Colonic mucosa (tissue), 4 donors: ENCODE measurements at regions not wholly inside any gene's neighbourhood (a gene's known extent, or its start where the extent isn't known, plus 50 kb on each side); places are given as distances from the start of the nearest gene placed in this dataset.

ENCODE experiments used
- DNase-seq: peaks from one replicate; pipeline ENCODE4 v3.0.0-alpha.2; 2020
- H3K27ac ChIP-seq: fragments of 200-600 bp; one replicate; pipeline ENCODE4 v1.8.0; 2021
- H3K27me3 ChIP-seq: fragments of 200-600 bp; one replicate; pipeline ENCODE4 v1.8.0; 2021
- H3K36me3 ChIP-seq: fragments of 200-600 bp; one replicate; pipeline ENCODE4 v1.8.0; 2021
- H3K4me1 ChIP-seq: fragments of 200-600 bp; one replicate; pipeline ENCODE4 v1.8.0; 2021; ENCODE audit warnings: mild to moderate bottlenecking
- H3K4me3 ChIP-seq: fragments of 200-600 bp; one replicate; pipeline ENCODE4 v1.8.0; 2021
- H3K9ac ChIP-seq, 2 donors: one replicate each; pipeline ENCODE4 v1.7.0; 2013; ENCODE audit warnings: control low read depth in 2 of 2, low read depth in 2 of 2, low read length in 2 of 2
- H3K9me3 ChIP-seq: fragments of 200-600 bp; one replicate; pipeline ENCODE4 v1.8.0; 2021
- intact Hi-C: fragments of 100-400 bp; cut with DNase I; formaldehyde crosslinking; loops from one replicate; pipeline ENCODE4 v1.14.1; 2022
- TF ChIP-seq, protein P1 (sequence below): fragments of 200-600 bp; IDR thresholded peaks from one replicate; pipeline ENCODE4 v1.8.0; 2022; ENCODE audit warnings: antibody characterized with exemption, mild to moderate bottlenecking
- donor health status: healthy.
- donor health status: DM: no; HTN: no; CAD: no.
- donor health status: DM: no; HTN: no; CAD: no.

DNA sequence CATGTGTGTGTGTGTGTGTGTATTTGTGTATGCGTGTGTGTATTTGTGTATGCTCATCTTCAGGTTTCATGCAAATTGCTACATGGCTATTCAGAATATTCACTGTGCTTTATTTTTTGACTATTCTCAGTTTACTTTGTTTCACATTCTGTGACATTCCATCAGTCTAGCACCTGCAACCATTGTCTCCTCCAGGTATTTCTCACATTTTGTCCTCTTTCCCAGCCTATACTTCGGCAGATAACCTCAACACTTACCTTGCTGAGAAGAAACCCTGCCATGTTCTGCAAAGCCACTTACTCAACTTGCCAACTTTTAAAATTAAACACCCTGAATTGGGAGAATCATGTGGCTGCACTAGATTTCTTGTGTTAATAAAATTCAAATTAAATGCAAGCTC, 135.4 kb upstream of the REG3A start:
- H3K4me3 ChIP-seq, result no peak overlapping the region
- H3K9ac ChIP-seq, result no peak overlapping the region
- intact Hi-C loops, result no loop called here
- H3K9me3 ChIP-seq, result no peaks in the 10 kb centered on the region
- no peaks in the 10 kb centered on the region for H3K27me3 ChIP-seq
- H3K36me3 ChIP-seq, result no peaks in the 10 kb centered on the region
- H3K4me1 ChIP-seq, result no peaks in the 10 kb centered on the region
- H3K27ac ChIP-seq, result no peak overlapping the region
- DNase-seq, result no peak
- TF ChIP-seq, protein P1, sequence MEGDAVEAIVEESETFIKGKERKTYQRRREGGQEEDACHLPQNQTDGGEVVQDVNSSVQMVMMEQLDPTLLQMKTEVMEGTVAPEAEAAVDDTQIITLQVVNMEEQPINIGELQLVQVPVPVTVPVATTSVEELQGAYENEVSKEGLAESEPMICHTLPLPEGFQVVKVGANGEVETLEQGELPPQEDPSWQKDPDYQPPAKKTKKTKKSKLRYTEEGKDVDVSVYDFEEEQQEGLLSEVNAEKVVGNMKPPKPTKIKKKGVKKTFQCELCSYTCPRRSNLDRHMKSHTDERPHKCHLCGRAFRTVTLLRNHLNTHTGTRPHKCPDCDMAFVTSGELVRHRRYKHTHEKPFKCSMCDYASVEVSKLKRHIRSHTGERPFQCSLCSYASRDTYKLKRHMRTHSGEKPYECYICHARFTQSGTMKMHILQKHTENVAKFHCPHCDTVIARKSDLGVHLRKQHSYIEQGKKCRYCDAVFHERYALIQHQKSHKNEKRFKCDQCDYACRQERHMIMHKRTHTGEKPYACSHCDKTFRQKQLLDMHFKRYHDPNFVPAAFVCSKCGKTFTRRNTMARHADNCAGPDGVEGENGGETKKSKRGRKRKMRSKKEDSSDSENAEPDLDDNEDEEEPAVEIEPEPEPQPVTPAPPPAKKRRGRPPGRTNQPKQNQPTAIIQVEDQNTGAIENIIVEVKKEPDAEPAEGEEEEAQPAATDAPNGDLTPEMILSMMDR, result no peak

- TF ChIP-seq, protein P1, result no peak
- Histone ChIP-seq H3K4me1 (no peaks in the 10 kb centered on the region), H3K9ac (no peak overlapping the region), H3K27me3 (no peaks in the 10 kb centered on the region), H3K9me3 (no peaks in the 10 kb centered on the region), H3K27ac (no peak overlapping the region), H3K4me3 (no peak overlapping the region), H3K36me3 (no peaks in the 10 kb centered on the region)
- no peak for DNase-seq
- intact Hi-C loops, result no loop called here
Measured at GRCh38 chr2:79292958-79293315, 133.4 kb upstream of the REG3A start.

- Histone ChIP-seq H3K27me3 (no peaks in the 10 kb centered on the region), H3K4me3 (no peak overlapping the region), H3K27ac (no peak overlapping the region), H3K9me3 (no peaks in the 10 kb centered on the region), H3K4me1 (no peaks in the 10 kb centered on the region), H3K9ac (no peak overlapping the region), H3K36me3 (no peaks in the 10 kb centered on the region)
- TF ChIP-seq, protein P1, result no peak
- DNase-seq, result no peak
- intact Hi-C loops, result no loop called here
Measured at GRCh38 chr2:79292239-79292957, 132.8 kb upstream of the REG3A start.

DNA sequence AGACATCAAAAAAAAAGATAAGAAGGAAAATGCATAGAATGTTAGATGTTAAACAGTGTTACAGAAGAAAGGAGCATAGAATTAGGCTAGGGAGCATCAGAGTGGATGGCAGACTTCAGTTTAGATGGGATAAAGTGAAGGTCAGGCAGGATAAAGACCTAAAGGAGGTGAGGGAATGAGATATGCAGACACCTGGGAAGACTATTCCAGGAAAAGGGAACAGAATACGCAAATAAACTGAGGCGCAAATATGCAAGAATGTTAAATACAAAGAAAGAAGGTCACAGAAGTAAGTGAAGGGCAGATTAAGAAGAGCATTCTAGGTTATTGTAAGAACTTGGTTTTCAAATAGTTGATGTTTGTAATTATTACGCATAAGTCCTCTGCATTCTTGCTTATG, 116.3 kb upstream of the REG3A start:
- H3K4me3 ChIP-seq, result no peak overlapping the region
- no peak overlapping the region for H3K9ac ChIP-seq
- H3K27ac ChIP-seq, result no peak overlapping the region
- no peaks in the 10 kb centered on the region for H3K9me3 ChIP-seq
- no peaks in the 10 kb centered on the region for H3K36me3 ChIP-seq
- no peaks in the 10 kb centered on the region for H3K4me1 ChIP-seq
- no peaks in the 10 kb centered on the region for H3K27me3 ChIP-seq
- intact Hi-C loops, result no loop called here
- TF ChIP-seq, protein P1, result no peak
- DNase-seq, result no peak

GRCh38 chr2:79275197-79275596, 115.6 kb upstream of the REG3A start:
- Histone ChIP-seq H3K9me3 (no peaks in the 10 kb centered on the region), H3K27me3 (no peaks in the 10 kb centered on the region), H3K9ac (no peak overlapping the region), H3K4me3 (no peak overlapping the region), H3K27ac (no peak overlapping the region), H3K36me3 (no peaks in the 10 kb centered on the region), H3K4me1 (no peaks in the 10 kb centered on the region)
- TF ChIP-seq, protein P1, result no peak
- intact Hi-C loops, result no loop called here
- DNase-seq, result no peak
